GM19238 (cell line): ENCODE measurements at regions not wholly inside any gene's neighbourhood (a gene's known extent, or its start where the extent isn't known, plus 50 kb on each side); places are given as distances from the start of the nearest gene placed in this dataset.
A peak's percentile ranks its signal among the peaks of the same experiment; 100 is the strongest.

Experiments
- DNase-seq: peaks from one replicate; pipeline ENCODE4 v3.0.0; 2011; ENCODE audit warnings: low spot score; ENCODE audit not compliant: insufficient read length

DNA sequence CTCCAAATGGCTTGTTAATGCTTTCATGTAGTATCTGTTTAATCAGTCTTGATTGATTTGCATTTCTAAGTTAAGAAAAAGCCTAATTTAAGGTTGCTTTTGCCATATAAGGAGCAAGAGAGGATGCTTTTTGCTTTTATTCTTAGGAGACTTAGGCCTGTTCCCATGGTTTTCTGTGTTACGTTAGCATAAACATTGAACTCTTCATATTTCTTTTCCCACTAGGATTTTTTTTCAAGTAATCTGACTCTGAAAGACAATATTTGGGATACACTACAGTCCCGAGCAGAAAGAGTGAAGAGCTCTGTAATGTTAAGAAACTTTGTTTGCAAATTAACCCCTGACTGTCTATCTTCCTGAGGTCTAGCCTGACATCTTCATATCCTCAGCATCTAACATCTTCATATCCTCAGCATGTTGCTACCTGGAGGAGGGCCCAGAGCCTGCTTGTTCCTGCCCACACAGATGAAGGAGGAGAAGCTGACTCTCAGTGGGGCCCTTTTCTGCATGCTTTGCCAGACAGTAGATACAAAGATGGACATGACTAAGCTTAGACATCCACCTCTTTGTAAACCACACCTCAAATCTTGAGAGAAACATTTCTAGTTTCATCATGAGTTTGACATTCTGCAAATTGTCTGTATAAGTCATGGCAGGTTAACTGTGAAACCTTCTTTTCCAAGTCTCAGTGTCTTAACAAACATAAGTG, 86.2 kb upstream of the COL6A5 start:
- DNase-seq, result no peak

DNA sequence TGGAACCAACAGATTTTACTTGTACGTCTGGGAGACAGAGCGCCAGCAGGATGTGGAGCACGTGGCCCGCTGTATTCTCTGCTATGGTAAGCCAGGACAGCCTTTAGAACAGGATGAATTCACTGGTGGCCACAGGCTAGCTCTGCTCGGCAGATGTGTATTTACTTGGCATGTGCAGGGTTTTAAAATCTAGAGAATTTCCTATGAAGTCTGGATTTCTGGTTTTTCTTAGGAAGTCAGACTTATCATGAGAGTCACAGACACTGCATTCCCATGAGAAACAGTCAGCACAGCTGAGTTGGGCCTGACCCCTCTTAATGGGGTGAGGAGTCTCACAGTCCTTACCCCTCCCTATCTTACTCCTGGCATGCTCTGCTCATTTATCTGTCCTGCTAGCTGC, 84.6 kb upstream of the COL6A5 start:
- no peak for DNase-seq

DNA sequence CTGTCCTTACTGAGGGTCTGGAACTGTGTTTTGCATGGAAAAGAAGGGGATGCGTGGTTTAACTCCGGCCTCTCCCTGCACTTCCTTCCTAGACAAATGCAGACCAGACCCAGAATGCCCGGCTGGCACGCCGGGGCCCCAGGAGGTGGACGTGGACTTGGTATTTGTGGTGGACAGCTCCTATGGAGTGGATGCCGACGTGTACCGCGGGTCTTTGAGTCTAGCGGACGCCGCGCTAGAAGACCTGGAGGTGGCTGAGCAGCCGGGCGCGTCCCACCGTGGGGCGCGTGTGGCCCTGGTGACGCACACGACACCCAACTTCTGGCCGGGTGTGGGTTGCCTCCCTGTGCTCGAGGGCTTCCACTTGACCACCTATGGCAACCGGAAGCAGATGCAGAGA, 81.8 kb upstream of the COL6A5 start:
- no peak for DNase-seq

DNA sequence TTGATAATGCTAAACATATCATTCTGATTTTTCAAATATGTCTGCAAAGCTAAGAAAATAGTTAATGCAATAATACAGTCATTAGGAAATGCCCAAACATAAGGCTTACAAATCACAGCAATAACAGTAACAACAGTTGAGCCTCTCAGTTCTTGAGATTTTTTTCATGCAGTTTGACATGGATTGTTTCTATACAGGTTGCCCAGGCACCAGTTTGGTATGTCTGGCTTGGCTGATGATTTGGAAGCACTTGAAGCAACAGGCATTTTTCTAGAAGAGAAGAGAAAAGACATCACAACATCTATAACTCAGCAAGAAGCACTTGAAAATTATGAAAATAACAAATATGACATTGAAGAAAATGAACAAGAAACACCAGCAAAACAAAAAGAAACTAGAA, 78.7 kb upstream of the COL6A5 start:
- DNase-seq, result no peak

DNA sequence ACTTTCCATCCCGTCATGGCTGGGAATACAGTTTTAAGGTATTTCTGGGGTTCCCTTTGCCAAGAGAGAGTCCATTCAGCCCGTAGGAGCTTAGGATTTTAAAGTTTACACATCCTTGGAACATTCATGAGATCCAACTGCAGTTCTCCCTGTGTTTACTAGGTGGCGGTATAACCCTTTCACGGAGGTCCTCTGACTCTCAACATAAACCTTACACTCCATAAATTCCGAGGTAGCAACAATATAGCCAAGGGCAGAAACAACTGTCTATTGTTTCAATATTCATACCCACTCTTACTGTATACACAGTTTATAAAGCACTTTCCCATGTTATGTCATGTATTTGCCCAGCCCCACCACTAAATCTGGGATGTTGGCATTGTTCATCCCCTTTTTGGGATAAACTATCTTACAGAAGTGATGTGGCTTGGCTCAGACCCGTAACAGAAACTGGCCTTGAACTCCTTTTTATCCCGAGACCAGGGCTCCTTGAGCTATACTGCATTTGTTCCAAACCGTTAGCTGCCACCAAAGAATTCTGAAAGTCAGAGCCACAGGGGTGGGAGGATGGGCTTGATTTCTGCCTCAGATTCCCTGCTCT, 69.2 kb upstream of the COL6A5 start:
- DNase-seq, result peak; percentile 18

DNA sequence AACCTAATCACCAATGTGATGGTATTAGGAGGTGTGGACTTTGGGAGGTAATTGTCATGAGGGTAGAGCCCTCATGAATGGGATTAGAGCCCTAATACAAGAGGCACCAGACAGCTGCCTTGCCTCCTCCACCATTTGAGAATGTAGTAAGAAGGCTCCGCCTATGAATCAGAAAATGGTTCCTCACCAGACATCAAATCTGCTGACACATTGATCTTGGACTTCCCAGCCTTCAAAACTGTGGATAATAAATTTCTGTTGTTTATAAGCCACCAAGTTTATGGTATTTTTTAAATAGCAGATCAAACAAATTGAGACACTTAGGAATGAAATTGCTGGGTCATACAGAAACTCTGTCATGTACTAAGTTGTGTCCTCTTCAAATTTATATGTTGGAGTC, 56.8 kb upstream of the COL6A5 start:
- no peak for DNase-seq

DNA sequence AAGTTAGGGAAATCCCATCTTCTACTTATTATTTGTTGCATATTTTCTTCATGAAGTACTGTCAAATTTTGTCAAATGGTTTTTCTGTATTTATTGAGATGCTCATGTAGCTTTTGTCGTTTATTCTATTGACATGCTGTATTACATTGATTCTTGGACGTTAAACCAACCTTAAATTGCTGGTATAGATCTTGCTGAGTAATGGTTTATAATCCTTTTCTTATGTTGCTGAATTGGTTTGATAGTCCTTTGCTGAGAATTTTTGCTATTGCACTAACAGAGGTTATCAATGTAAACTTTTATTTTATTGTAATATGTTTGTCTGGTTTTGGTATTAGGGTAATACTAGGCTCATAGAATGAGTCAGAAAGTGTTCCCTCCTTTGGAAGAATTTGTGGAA, 54.3 kb upstream of the COL6A5 start:
- DNase-seq, result no peak

DNA sequence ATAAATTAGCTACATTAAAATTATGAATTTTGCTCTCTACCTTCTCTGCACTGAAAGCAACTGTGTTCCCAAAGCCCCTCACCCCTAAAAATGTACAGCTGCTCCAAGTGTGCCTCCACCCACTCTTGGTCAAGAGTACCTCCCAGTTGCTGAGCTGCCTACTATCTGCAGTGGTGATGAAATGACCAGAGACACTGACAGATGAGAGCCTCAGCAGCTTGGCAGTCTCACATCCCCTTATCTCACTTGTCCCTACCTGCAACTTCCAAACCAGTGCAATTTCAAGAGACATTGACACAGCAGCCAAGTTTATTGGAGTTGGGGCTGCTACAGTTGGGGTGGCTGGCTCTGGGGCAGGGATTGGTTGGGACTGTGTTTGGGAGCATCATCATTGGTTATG, 52.2 kb upstream of the COL6A5 start:
- DNase-seq, result no peak
